ENCODE measurements at regions not wholly inside any gene's neighbourhood (a gene's known extent, or its start where the extent isn't known, plus 50 kb on each side); places are given as distances from the start of the nearest gene placed in this dataset.

GRCh38 chr6:4420160-4420865 is 284.9 kb upstream of the ECI2 start:
- BruUV-seq (replicated peaks): no TSS peak

More at GRCh38 chr6:4420160-4420865, 284.9 kb upstream of the ECI2 start:
- ChIA-PET CTCF (interaction anchor here (1.4 to 2.1 kb wide), 2 partner anchors 11 to 65 kb away, joined by 3 to 5 read pairs; no protein-coding TSS in a partner anchor), POLR2A (no interaction called here)
- dilution Hi-C loops (cut with MboI; ENCODE audit: extremely low pct_ligation_motif_present, low sequenced_read_pairs): no loop called here
- Histone ChIP-seq H3K4me2 (ENCODE audit: insufficient read depth, low read length) (no peak overlapping the region), H3K4me3 (replicated peaks in 1 of 3; ENCODE audit: insufficient read depth in 1 of 3, low read depth in 1 of 3, low read length in 3 of 3) (no peak overlapping the region), H2AFZ (ENCODE audit: low read depth, low read length) (no peak overlapping the region), H3K4me1 (ENCODE audit: control insufficient read depth, extremely low read depth, insufficient read depth, low read length) (no peaks in the 10 kb centered on the region), H3K9me1 (replicated peaks; ENCODE audit: control insufficient read depth, extremely low read depth, insufficient read depth, low read length) (no peaks in the 10 kb centered on the region), H3K9ac (replicated peaks; ENCODE audit: extremely low read depth, insufficient read depth, low read length) (no peak overlapping the region), H3K36me3 (ENCODE audit: control insufficient read depth in 2 of 2, extremely low read depth in 1 of 2, insufficient read depth in 2 of 2, low read length in 2 of 2) (no peaks in the 10 kb centered on the region), H3K79me2 (ENCODE audit: control insufficient read depth, insufficient read depth, low read length) (no peaks in the 10 kb centered on the region), H3K27ac (ENCODE audit: insufficient read depth, low read depth, low read length) (no peak overlapping the region), H3K27me3 (ENCODE audit: control insufficient read depth in 2 of 2, insufficient read depth in 2 of 2, low read length in 2 of 2) (no peaks in the 10 kb centered on the region), H4K20me1 (replicated peaks; ENCODE audit: control insufficient read depth, extremely low read depth, insufficient read depth, low read length) (no peaks in the 10 kb centered on the region), H3K9me3 (replicated peaks; ENCODE audit: control insufficient read depth, insufficient read depth, low read length) (no peaks in the 10 kb centered on the region)
- TF ChIP-seq CTCF (IDR thresholded peaks at IDR 0.05; ENCODE audit: extremely low read depth in 1 of 2, insufficient read depth in 1 of 2, low read depth in 1 of 2, low read length in 2 of 2) (no peak), GATA2 (IDR thresholded peaks at IDR 0.05; ENCODE audit: insufficient read depth, insufficient read length, low read depth, low read length) (no peak), POLR2A (IDR thresholded peaks at IDR 0.05; ENCODE audit: low read depth, low read length) (no peak), FOS (IDR thresholded peaks at IDR 0.05; ENCODE audit: borderline replicate concordance, insufficient read depth, low read length) (no peak), MYC (IDR thresholded peaks at IDR 0.05; ENCODE audit: low read depth, low read length) (no peak), POLR2AphosphoS5 (IDR thresholded peaks at IDR 0.05; ENCODE audit: insufficient read depth, low read depth, low read length) (no peak), JUN (IDR thresholded peaks at IDR 0.05; ENCODE audit: borderline replicate concordance, insufficient read depth, insufficient read length, low read depth) (no peak)
- DNase-seq (ENCODE audit: low read depth, low spot score) (no peak), FAIRE-seq (no peak)
- intact Hi-C loops (cut with micrococcal nuclease): no loop called here
